CD4-positive, alpha-beta T cell (primary cell): ENCODE measurements at regions not wholly inside any gene's neighbourhood (a gene's known extent, or its start where the extent isn't known, plus 50 kb on each side); places are given as distances from the start of the nearest gene placed in this dataset.

Experiments
- ATAC-seq: fragments of 200-7000 bp; cut with Tn5 transposase; one replicate; pipeline ENCODE4 v1.10.0; 2022; ENCODE audit warnings: mild to moderate bottlenecking; ENCODE audit not compliant: poor library complexity
- CTCF ChIA-PET: fragments of 350-600 bp; sonication (Branson Sonifier 250); formaldehyde crosslinking; loops from one replicate; lab custom pipeline; 2021; ENCODE audit warnings: antibody characterized with exemption, inconsistent platforms; lab: Charles Lee
- POLR2A ChIA-PET: fragments of 350-600 bp; sonication (Branson Sonifier 250); formaldehyde crosslinking; loops from one replicate; lab custom pipeline; 2021; ENCODE audit warnings: antibody characterized with exemption, inconsistent platforms; lab: Charles Lee
- DNase-seq, 14 experiments: peaks; one replicate each; pipeline ENCODE4 v3.0.0-alpha.2; 2013 to 2020; ENCODE audit warnings: mixed read lengths in 2 of 14
- H3K27ac ChIP-seq, 2 donors: one replicate each; pipeline versions ENCODE4 v1.5.1 to v1.7.0; 2013; ENCODE audit warnings: low read length in 2 of 2, low read depth in 1 of 2, mild to moderate bottlenecking in 1 of 2
- H3K27me3 ChIP-seq, 2 experiments: 1 replicate in 1 of 2; 2 replicates in 1 of 2; pipeline versions ENCODE4 v1.6.1 to v1.7.0; 2013; ENCODE audit warnings: low read length in 2 of 2, control low read depth in 1 of 2, mild to moderate bottlenecking in 1 of 2, moderate library complexity in 1 of 2; ENCODE audit not compliant: insufficient read depth in 2 of 2, control insufficient read depth in 1 of 2
- H3K36me3 ChIP-seq: one replicate; pipeline ENCODE4 v1.6.1; 2013; ENCODE audit warnings: low read length, control low read depth; ENCODE audit not compliant: insufficient read depth
- H3K4me1 ChIP-seq: one replicate; pipeline ENCODE4 v1.6.1; 2013; ENCODE audit warnings: low read length, control low read depth; ENCODE audit not compliant: insufficient read depth
- H3K4me3 ChIP-seq: one replicate; pipeline ENCODE4 v1.5.1; 2013; ENCODE audit warnings: mild to moderate bottlenecking, low read length, moderate library complexity
- H3K9me3 ChIP-seq, 2 experiments: 1 replicate in 1 of 2; 2 replicates in 1 of 2; pipeline versions ENCODE4 v1.6.1 to v1.7.0; 2013; ENCODE audit warnings: low read length in 2 of 2, mild to moderate bottlenecking in 2 of 2, control low read depth in 1 of 2, moderate library complexity in 1 of 2; ENCODE audit not compliant: control insufficient read depth in 1 of 2, insufficient read depth in 1 of 2
- H3K27ac Mint-ChIP-seq: one replicate; pipeline ENCODE4 v1.8.0; 2020; ENCODE audit warnings: mixed read lengths
- H3K27me3 Mint-ChIP-seq: one replicate; pipeline ENCODE4 v1.8.0; 2021; ENCODE audit warnings: mixed read lengths
- H3K36me3 Mint-ChIP-seq: one replicate; pipeline ENCODE4 v1.8.0; 2021; ENCODE audit warnings: low read depth, mixed read lengths
- H3K4me1 Mint-ChIP-seq: one replicate; pipeline ENCODE4 v1.8.0; 2021; ENCODE audit warnings: low read depth, mixed read lengths
- H3K4me3 Mint-ChIP-seq: one replicate; pipeline ENCODE4 v1.8.0; 2020; ENCODE audit warnings: mild to moderate bottlenecking, mixed read lengths
- H3K9me3 Mint-ChIP-seq: one replicate; pipeline ENCODE4 v1.8.0; 2020; ENCODE audit warnings: mixed read lengths
- CTCF ChIP-seq: fragments of 200-600 bp; IDR thresholded peaks from one replicate; pipeline ENCODE4 v1.8.0; 2022; ENCODE audit warnings: antibody characterized with exemption, mild to moderate bottlenecking
- intact Hi-C, 2 experiments: fragments of 100-400 bp; cut with DNase I in 1 of 2; cut with micrococcal nuclease in 1 of 2; formaldehyde crosslinking; loops; one replicate each; pipeline versions ENCODE4 v1.15.1 to v1.9.0; 2023 to 2025; cut with DNase I, micrococcal nuclease

GRCh38 chr12:24307153-24307552 is 357.7 kb upstream of the SOX5 start:
- H3K4me3 ChIP-seq: no peak overlapping the region
- H3K4me3 Mint-ChIP-seq: no peak overlapping the region
- H3K27ac Mint-ChIP-seq: no peak overlapping the region
- POLR2A ChIA-PET: no interaction called here
- H3K36me3 Mint-ChIP-seq: no peaks in the 10 kb centered on the region
- no peaks in the 10 kb centered on the region for H3K4me1 ChIP-seq
- no peak for TF ChIP-seq CTCF
- CTCF ChIA-PET: no interaction called here
- H3K27ac ChIP-seq: no peak overlapping the region
- no peaks in the 10 kb centered on the region for H3K27me3 ChIP-seq
- no peak for DNase-seq
- intact Hi-C loops: no loop called here
- no peaks in the 10 kb centered on the region for H3K9me3 ChIP-seq
- no peaks in the 10 kb centered on the region for H3K4me1 Mint-ChIP-seq
- H3K27me3 Mint-ChIP-seq: no peaks in the 10 kb centered on the region
- H3K9me3 Mint-ChIP-seq: no peaks in the 10 kb centered on the region
- ATAC-seq: no peak
- no peaks in the 10 kb centered on the region for H3K36me3 ChIP-seq

- Mint-ChIP-seq H3K4me3 (no peak overlapping the region), H3K27me3 (no peaks in the 10 kb centered on the region), H3K9me3 (no peaks in the 10 kb centered on the region), H3K36me3 (no peaks in the 10 kb centered on the region), H3K4me1 (no peaks in the 10 kb centered on the region), H3K27ac (no peak overlapping the region)
- TF ChIP-seq CTCF: no peak
- H3K27ac ChIP-seq: no peak overlapping the region
- intact Hi-C loops: no loop called here
- H3K4me3 ChIP-seq: no peak overlapping the region
- H3K36me3 ChIP-seq: no peaks in the 10 kb centered on the region
- H3K9me3 ChIP-seq: no peaks in the 10 kb centered on the region
- no peaks in the 10 kb centered on the region for H3K27me3 ChIP-seq
- H3K4me1 ChIP-seq: no peaks in the 10 kb centered on the region
- DNase-seq: no peak
- ATAC-seq: no peak
- CTCF ChIA-PET: no interaction called here
- POLR2A ChIA-PET: no interaction called here
Measured at GRCh38 chr12:24306001-24306400, 356.5 kb upstream of the SOX5 start.

GRCh38 chr12:24304285-24304684 is 354.8 kb upstream of the SOX5 start:
- no peak for TF ChIP-seq CTCF
- no peaks in the 10 kb centered on the region for H3K27me3 Mint-ChIP-seq
- no peaks in the 10 kb centered on the region for H3K4me1 Mint-ChIP-seq
- Histone ChIP-seq H3K4me1 (no peaks in the 10 kb centered on the region), H3K4me3 (no peak overlapping the region), H3K27me3 (no peaks in the 10 kb centered on the region), H3K36me3 (no peaks in the 10 kb centered on the region), H3K27ac (no peak overlapping the region), H3K9me3 (no peaks in the 10 kb centered on the region)
- intact Hi-C loops: no loop called here
- H3K27ac Mint-ChIP-seq: no peak overlapping the region
- no peak overlapping the region for H3K4me3 Mint-ChIP-seq
- CTCF ChIA-PET: no interaction called here
- POLR2A ChIA-PET: no interaction called here
- H3K36me3 Mint-ChIP-seq: no peaks in the 10 kb centered on the region
- H3K9me3 Mint-ChIP-seq: no peaks in the 10 kb centered on the region
- ATAC-seq (no peak), DNase-seq (no peak)
